HepG2 (cell line): ENCODE measurements at regions not wholly inside any gene's neighbourhood (a gene's known extent, or its start where the extent isn't known, plus 50 kb on each side); places are given as distances from the start of the nearest gene placed in this dataset.

ENCODE experiments used
- DMTF1 ChIP-seq: sonication (generic); formaldehyde crosslinking; IDR thresholded peaks from 2 replicates; pipeline ENCODE4 v1.4.0; 2020; ENCODE audit warnings: mild to moderate bottlenecking, missing genetic modification reagents
- MTF1 ChIP-seq: sonication (generic); formaldehyde crosslinking; IDR thresholded peaks from 2 replicates; pipeline ENCODE4 v1.5.0; 2020; ENCODE audit warnings: missing genetic modification reagents
- PITX1 ChIP-seq: sonication (generic); formaldehyde crosslinking; IDR thresholded peaks from 2 replicates; pipeline ENCODE4 v1.5.1; 2020; ENCODE audit warnings: mild to moderate bottlenecking, missing genetic modification reagents
- SALL2 ChIP-seq: sonication (generic); formaldehyde crosslinking; IDR thresholded peaks from 2 replicates; pipeline ENCODE4 v1.8.1; 2023; ENCODE audit warnings: mild to moderate bottlenecking, missing genetic modification reagents, inconsistent platforms
- SKIL ChIP-seq: sonication (generic); formaldehyde crosslinking; IDR thresholded peaks from 2 replicates; pipeline ENCODE4 v1.8.0; 2022; ENCODE audit warnings: missing genetic modification reagents, mild to moderate bottlenecking, moderate library complexity, borderline replicate concordance
- U2AF1 ChIP-seq: fragments of 200-400 bp; formaldehyde crosslinking; optimal IDR thresholded peaks from 2 replicates; pipeline ENCODE3; 2017; ENCODE audit warnings: mild to moderate bottlenecking, low read depth, low read length
- ZNF12 ChIP-seq: sonication (generic); formaldehyde crosslinking; IDR thresholded peaks from 2 replicates; pipeline ENCODE4 v1.5.0; 2020; ENCODE audit warnings: missing genetic modification reagents
- ZNF280D ChIP-seq: sonication (generic); formaldehyde crosslinking; IDR thresholded peaks from 2 replicates; pipeline ENCODE4 v1.5.1; 2020; ENCODE audit warnings: mild to moderate bottlenecking, missing genetic modification reagents
- ZNF318 ChIP-seq: sonication (generic); formaldehyde crosslinking; IDR thresholded peaks from 2 replicates; pipeline ENCODE4 v1.4.0; 2020; ENCODE audit warnings: mild to moderate bottlenecking, missing genetic modification reagents

GRCh38 chr2:196244516-196244915 is 73.1 kb upstream of the STK17B start (continued):
- TF ChIP-seq ZNF318 = no peak
- TF ChIP-seq SALL2 (CRISPR knock-in tag) = no peak
- no peak for TF ChIP-seq U2AF1
- no peak for TF ChIP-seq DMTF1 (CRISPR knock-in tag)
- TF ChIP-seq ZNF12 (CRISPR knock-in tag) = no peak
- no peak for TF ChIP-seq MTF1 (CRISPR knock-in tag)
- no peak for TF ChIP-seq SKIL (CRISPR knock-in tag)
- no peak for TF ChIP-seq PITX1 (CRISPR knock-in tag)
- TF ChIP-seq ZNF280D (CRISPR knock-in tag) = no peak
